ENCODE measurements at regions not wholly inside any gene's neighbourhood (a gene's known extent, or its start where the extent isn't known, plus 50 kb on each side); places are given as distances from the start of the nearest gene placed in this dataset.

DNA sequence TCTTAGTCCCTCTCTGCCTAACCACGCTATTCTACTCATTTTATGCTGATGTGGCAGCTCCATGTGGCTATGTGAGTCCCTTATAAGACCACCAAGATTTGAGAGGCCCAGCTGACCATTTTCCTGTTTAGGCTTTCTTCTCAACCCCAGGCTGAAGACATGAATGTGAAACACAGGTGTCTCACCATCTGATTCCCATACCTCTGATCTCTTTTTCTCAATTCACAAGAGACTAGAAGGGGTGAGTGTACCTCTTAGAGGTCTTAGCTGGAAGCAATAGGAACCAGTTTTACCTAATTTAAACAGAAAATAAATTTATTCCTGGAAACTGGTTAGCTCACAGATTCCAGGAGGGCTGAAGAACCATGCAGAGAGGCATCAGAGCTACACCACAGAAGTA, 276.5 kb upstream of the FMR1 start:
- DNase-seq (ENCODE audit: low read depth): no peak
- no peak for TF ChIP-seq POLR2A (IDR thresholded peaks at IDR 0.05; ENCODE audit: extremely low read depth, insufficient read length)
- TF ChIP-seq, protein P1, sequence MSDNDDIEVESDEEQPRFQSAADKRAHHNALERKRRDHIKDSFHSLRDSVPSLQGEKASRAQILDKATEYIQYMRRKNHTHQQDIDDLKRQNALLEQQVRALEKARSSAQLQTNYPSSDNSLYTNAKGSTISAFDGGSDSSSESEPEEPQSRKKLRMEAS (IDR thresholded peaks at IDR 0.05; ENCODE audit: low read depth, low read length): no peak
- no peak for TF ChIP-seq MYC (IDR thresholded peaks at IDR 0.05; ENCODE audit: low read depth, low read length)
- TF ChIP-seq, protein P2, sequence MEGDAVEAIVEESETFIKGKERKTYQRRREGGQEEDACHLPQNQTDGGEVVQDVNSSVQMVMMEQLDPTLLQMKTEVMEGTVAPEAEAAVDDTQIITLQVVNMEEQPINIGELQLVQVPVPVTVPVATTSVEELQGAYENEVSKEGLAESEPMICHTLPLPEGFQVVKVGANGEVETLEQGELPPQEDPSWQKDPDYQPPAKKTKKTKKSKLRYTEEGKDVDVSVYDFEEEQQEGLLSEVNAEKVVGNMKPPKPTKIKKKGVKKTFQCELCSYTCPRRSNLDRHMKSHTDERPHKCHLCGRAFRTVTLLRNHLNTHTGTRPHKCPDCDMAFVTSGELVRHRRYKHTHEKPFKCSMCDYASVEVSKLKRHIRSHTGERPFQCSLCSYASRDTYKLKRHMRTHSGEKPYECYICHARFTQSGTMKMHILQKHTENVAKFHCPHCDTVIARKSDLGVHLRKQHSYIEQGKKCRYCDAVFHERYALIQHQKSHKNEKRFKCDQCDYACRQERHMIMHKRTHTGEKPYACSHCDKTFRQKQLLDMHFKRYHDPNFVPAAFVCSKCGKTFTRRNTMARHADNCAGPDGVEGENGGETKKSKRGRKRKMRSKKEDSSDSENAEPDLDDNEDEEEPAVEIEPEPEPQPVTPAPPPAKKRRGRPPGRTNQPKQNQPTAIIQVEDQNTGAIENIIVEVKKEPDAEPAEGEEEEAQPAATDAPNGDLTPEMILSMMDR (IDR thresholded peaks at IDR 0.05; ENCODE audit: low read depth, low read length): no peak
- no peak overlapping the region for H3K4me3 ChIP-seq (ENCODE audit: low read depth, low read length)

DNA sequence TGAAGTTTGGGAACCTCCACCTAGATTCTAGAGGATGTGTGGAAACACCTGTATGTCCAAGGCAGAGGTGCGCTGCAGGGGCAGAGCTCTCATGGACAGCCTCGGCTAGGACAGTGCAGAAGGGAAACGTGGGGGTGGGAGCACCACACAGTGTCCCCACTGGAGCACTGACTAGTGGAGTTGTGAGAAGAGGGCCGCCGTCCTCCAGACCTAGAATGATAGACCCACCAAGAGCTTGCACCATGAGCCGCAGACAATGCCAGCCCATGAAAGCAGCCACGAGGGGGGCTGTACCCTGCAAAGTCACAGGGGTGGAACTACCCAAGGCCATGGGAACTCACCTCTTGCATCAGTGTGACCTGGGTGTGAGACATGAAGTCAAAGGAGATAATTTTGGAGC, 274.5 kb upstream of the FMR1 start:
- no peak for DNase-seq (ENCODE audit: low read depth)
- TF ChIP-seq POLR2A (IDR thresholded peaks at IDR 0.05; ENCODE audit: extremely low read depth, insufficient read length) (no peak), MYC (IDR thresholded peaks at IDR 0.05; ENCODE audit: low read depth, low read length) (no peak)
- TF ChIP-seq, protein P2 (IDR thresholded peaks at IDR 0.05; ENCODE audit: low read depth, low read length): no peak
- TF ChIP-seq, protein P1 (IDR thresholded peaks at IDR 0.05; ENCODE audit: low read depth, low read length): no peak
- H3K4me3 ChIP-seq (ENCODE audit: low read depth, low read length): no peak overlapping the region

DNA sequence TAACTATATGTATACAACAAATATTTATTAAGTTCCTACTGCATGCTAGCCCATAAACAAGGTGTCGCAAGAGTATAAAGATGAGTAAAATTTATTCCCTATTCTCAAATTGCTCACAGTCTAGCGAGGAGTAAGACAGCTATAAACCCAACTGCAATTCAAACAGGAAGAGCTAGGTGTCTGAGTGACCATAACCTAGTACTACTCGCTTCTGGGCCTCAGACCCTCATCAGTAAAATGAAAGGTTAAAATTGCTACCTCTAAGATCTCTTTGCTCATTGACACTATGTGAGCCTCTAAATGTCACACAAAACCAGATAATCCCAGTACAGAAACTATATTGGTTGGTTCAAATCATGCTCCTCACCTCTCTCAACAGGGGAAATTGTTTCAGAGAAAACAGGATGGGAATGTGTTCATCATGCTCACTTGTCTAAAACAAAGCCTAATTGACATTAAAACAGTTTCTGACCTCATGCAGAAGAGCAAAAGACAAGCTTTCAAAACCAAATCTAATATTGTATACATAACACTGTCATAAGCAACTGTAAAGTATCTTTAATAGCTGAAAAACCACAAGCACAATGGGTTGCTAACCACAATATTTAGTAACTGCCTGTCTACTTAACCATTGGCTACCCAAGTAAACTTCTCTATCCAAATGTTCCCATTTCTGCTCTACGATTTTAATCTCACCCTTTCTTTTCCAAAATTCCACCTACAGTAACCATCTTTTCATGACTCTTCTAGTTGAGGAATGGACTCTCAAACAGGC, 264.6 kb upstream of the FMR1 start:
- TF ChIP-seq, protein P1 (IDR thresholded peaks at IDR 0.05; ENCODE audit: low read depth, low read length): no peak
- no peak for TF ChIP-seq MYC (IDR thresholded peaks at IDR 0.05; ENCODE audit: low read depth, low read length)
- TF ChIP-seq, protein P2 (IDR thresholded peaks at IDR 0.05; ENCODE audit: low read depth, low read length): no peak
- TF ChIP-seq POLR2A (IDR thresholded peaks at IDR 0.05; ENCODE audit: extremely low read depth, insufficient read length): no peak
- no peak overlapping the region for H3K4me3 ChIP-seq (ENCODE audit: low read depth, low read length)
- peak; percentile 33 for DNase-seq (ENCODE audit: low read depth)

DNA sequence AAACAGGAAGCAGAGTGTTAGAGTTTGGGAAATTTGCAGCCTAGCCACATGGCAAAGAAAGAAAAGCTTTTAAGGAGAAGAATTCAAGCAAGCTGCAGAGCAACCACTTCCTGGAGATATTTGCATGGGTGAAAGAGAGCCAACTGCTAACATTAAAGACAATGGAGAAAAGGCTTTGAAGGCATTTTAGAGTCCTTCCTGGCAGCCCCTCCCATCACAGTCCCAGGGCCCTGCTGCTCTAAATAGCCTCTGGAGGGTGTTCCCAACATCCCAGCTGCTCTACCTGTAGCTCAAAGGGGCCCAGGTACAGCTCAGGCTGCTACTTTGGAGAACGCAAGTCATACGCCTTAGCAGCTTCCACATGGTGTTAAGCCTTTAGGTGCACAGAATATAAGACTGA, 235.9 kb upstream of the FMR1 start:
- TF ChIP-seq POLR2A (IDR thresholded peaks at IDR 0.05; ENCODE audit: extremely low read depth, insufficient read length) (no peak), MYC (IDR thresholded peaks at IDR 0.05; ENCODE audit: low read depth, low read length) (no peak)
- TF ChIP-seq, protein P1 (IDR thresholded peaks at IDR 0.05; ENCODE audit: low read depth, low read length): no peak
- TF ChIP-seq, protein P2 (IDR thresholded peaks at IDR 0.05; ENCODE audit: low read depth, low read length): no peak
- DNase-seq (ENCODE audit: low read depth): no peak
- no peak overlapping the region for H3K4me3 ChIP-seq (ENCODE audit: low read depth, low read length)

DNA sequence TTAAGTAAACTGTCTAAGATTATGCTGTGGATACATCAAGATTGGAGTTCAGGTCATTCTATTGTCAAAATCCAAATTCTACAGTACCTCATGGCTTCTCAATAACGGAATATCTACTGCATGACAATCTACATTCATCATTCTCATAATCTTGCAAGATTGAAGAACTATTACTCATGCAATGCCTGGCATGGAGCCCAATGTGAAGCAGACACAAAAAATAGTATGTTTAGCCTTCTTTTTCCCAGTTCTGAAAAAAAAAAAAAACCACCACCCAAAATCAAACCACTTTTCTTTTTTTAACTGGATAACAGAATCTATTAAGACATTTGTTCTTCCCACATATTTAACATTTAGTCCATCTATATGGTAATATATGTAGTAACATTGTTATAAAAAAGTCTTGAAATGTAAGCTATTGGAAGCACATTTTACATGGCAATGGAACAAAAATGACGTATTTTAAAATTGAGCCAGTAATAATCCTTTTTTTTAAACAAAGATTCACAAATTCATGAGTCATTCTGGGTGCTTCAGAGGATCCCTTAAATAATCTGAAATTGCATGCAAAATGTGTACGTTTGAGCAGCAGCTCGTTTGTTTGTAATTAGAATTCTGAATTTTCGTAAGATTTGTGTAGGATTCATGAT, 232.2 kb upstream of the FMR1 start:
- DNase-seq (ENCODE audit: low read depth): no peak
- no peak overlapping the region for H3K4me3 ChIP-seq (ENCODE audit: low read depth, low read length)
- TF ChIP-seq, protein P1 (IDR thresholded peaks at IDR 0.05; ENCODE audit: low read depth, low read length): no peak
- TF ChIP-seq POLR2A (IDR thresholded peaks at IDR 0.05; ENCODE audit: extremely low read depth, insufficient read length) (no peak), MYC (IDR thresholded peaks at IDR 0.05; ENCODE audit: low read depth, low read length) (no peak)
- TF ChIP-seq, protein P2 (IDR thresholded peaks at IDR 0.05; ENCODE audit: low read depth, low read length): no peak

Measured in NB4 (cell line).